HAP-1 (cell line): ENCODE measurements at regions not wholly inside any gene's neighbourhood (a gene's known extent, or its start where the extent isn't known, plus 50 kb on each side); places are given as distances from the start of the nearest gene placed in this dataset.
A peak's percentile ranks its signal among the peaks of the same experiment; 100 is the strongest.
"Not testable (repeated sequence)": the region's sequence is repeated elsewhere in the genome, so short reads cannot be mapped to it uniquely, and the experiment has no call there.

ENCODE experiments used
- DNase-seq, 2 experiments: peaks; one replicate each; pipeline ENCODE4 v3.0.0-alpha.2; 2016 to 2020; ENCODE audit warnings: low spot score in 2 of 2
- H3K27me3 ChIP-seq: fragments of 250-450 bp; sonication (Bioruptor Pico); 2 replicates; pipeline ENCODE4 v1.5.1; 2020; ENCODE audit warnings: low read depth, mild to moderate bottlenecking, moderate library complexity
- H3K36me3 ChIP-seq: fragments of 250-450 bp; sonication (Bioruptor Pico); replicated peaks from 2 replicates; pipeline ENCODE4 v1.5.1; 2020; ENCODE audit warnings: mild to moderate bottlenecking
- H3K4me1 ChIP-seq: fragments of 250-450 bp; sonication (Bioruptor Pico); 2 replicates; pipeline ENCODE4 v1.5.1; 2020; ENCODE audit warnings: mild to moderate bottlenecking
- H3K4me3 ChIP-seq: fragments of 250-450 bp; sonication (Bioruptor Pico); 2 replicates; pipeline ENCODE4 v1.5.1; 2020; ENCODE audit warnings: mild to moderate bottlenecking, moderate library complexity
- H3K9me3 ChIP-seq: fragments of 250-450 bp; sonication (Bioruptor Pico); 2 replicates; pipeline ENCODE4 v1.5.1; 2020; ENCODE audit warnings: mild to moderate bottlenecking, moderate library complexity
- in situ Hi-C: fragments of 300-500 bp; cut with MboI; formaldehyde crosslinking; loops from 3 replicates; pipeline ENCODE4 v1.14.3; 2020; ENCODE audit warnings: low sequenced_read_pairs, inconsistent platforms, mixed read lengths

- in situ Hi-C loops, result no loop called here
- H3K9me3 ChIP-seq, result no peaks in the 10 kb centered on the region
Observed at GRCh38 chr1:218516526-218516925, 171.4 kb downstream of the TGFB2 start.

GRCh38 chr1:218517459-218517858 is 172.3 kb downstream of the TGFB2 start:
- no peak for DNase-seq
- H3K4me1 ChIP-seq, result peaks cover 18% of the 10 kb centered on the region
- H3K9me3 ChIP-seq, result no peaks in the 10 kb centered on the region
- no peaks in the 10 kb centered on the region for H3K27me3 ChIP-seq
- H3K36me3 ChIP-seq, result no peaks in the 10 kb centered on the region
- in situ Hi-C loops, result no loop called here
- H3K4me3 ChIP-seq, result no peak overlapping the region

More at GRCh38 chr1:218516526-218516925, 171.4 kb downstream of the TGFB2 start:
- Histone ChIP-seq H3K27me3 (no peaks in the 10 kb centered on the region), H3K4me1 (peaks cover 18% of the 10 kb centered on the region), H3K36me3 (no peaks in the 10 kb centered on the region), H3K4me3 (no peak overlapping the region)
- peak; percentile 15 to 60 for DNase-seq

GRCh38 chr1:218518216-218518740 is 173.1 kb downstream of the TGFB2 start:
- H3K4me1 ChIP-seq, result peaks cover 18% of the 10 kb centered on the region
- no peaks in the 10 kb centered on the region for H3K36me3 ChIP-seq
- no peak for DNase-seq
- in situ Hi-C loops, result no loop called here
- H3K4me3 ChIP-seq, result no peak overlapping the region
- no peaks in the 10 kb centered on the region for H3K27me3 ChIP-seq
- no peaks in the 10 kb centered on the region for H3K9me3 ChIP-seq

- H3K9me3 ChIP-seq, DNase-seq, H3K36me3 ChIP-seq, in situ Hi-C loops, H3K4me3 ChIP-seq, H3K27me3 ChIP-seq: not testable (repeated sequence)
- H3K4me1 ChIP-seq, result peaks cover 22% of the 10 kb centered on the region
Observed at GRCh38 chr1:218520646-218521045, 175.5 kb downstream of the TGFB2 start.

GRCh38 chr1:218521414-218522169 is 176.5 kb downstream of the TGFB2 start:
- Histone ChIP-seq H3K27me3 (no peaks in the 10 kb centered on the region), H3K9me3 (no peaks in the 10 kb centered on the region), H3K36me3 (no peaks in the 10 kb centered on the region), H3K4me1 (peaks cover 15% of the 10 kb centered on the region), H3K4me3 (no peak overlapping the region)
- DNase-seq, result peak; percentile 15 to 75
- in situ Hi-C loops, result no loop called here

- H3K36me3 ChIP-seq, result no peaks in the 10 kb centered on the region
- in situ Hi-C loops, result no loop called here
- no peak for DNase-seq
- H3K9me3 ChIP-seq, result no peaks in the 10 kb centered on the region
- H3K27me3 ChIP-seq, result no peaks in the 10 kb centered on the region
- peaks cover 4% of the 10 kb centered on the region for H3K4me1 ChIP-seq
- H3K4me3 ChIP-seq, result no peak overlapping the region
Observed at GRCh38 chr1:218524526-218524925, 179.4 kb downstream of the TGFB2 start.

- in situ Hi-C loops, result no loop called here
- H3K9me3 ChIP-seq, result no peaks in the 10 kb centered on the region
Observed at GRCh38 chr1:218525031-218525430, 179.9 kb downstream of the TGFB2 start.

GRCh38 chr1:218525451-218526197 is 180.5 kb downstream of the TGFB2 start:
- Histone ChIP-seq H3K27me3 (no peaks in the 10 kb centered on the region), H3K4me3 (no peak overlapping the region), H3K36me3 (no peaks in the 10 kb centered on the region), H3K9me3 (no peaks in the 10 kb centered on the region), H3K4me1 (peaks cover 4% of the 10 kb centered on the region)
- in situ Hi-C loops, result no loop called here
- no peak for DNase-seq

More at GRCh38 chr1:218525031-218525430, 179.9 kb downstream of the TGFB2 start:
- H3K27me3 ChIP-seq, result no peaks in the 10 kb centered on the region
- H3K4me1 ChIP-seq, result peaks cover 4% of the 10 kb centered on the region
- no peaks in the 10 kb centered on the region for H3K36me3 ChIP-seq
- H3K4me3 ChIP-seq, result no peak overlapping the region
- no peak for DNase-seq

- no peaks in the 10 kb centered on the region for H3K9me3 ChIP-seq
- no peak overlapping the region for H3K4me3 ChIP-seq
- H3K27me3 ChIP-seq, result no peaks in the 10 kb centered on the region
- no peak for DNase-seq
- in situ Hi-C loops, result no loop called here
- no peaks in the 10 kb centered on the region for H3K36me3 ChIP-seq
- peaks cover 4% of the 10 kb centered on the region for H3K4me1 ChIP-seq
Observed at GRCh38 chr1:218526198-218526580, 181.1 kb downstream of the TGFB2 start.

- peaks cover 4% of the 10 kb centered on the region for H3K4me1 ChIP-seq
- H3K27me3 ChIP-seq, result no peaks in the 10 kb centered on the region
- no peak for DNase-seq
- no peaks in the 10 kb centered on the region for H3K9me3 ChIP-seq
- H3K36me3 ChIP-seq, result no peaks in the 10 kb centered on the region
- in situ Hi-C loops, result no loop called here
- H3K4me3 ChIP-seq, result no peak overlapping the region
Observed at GRCh38 chr1:218527737-218528136, 182.6 kb downstream of the TGFB2 start.

- H3K4me3 ChIP-seq, result no peak overlapping the region
- no peak for DNase-seq
Observed at GRCh38 chr1:218529646-218530300, 184.6 kb downstream of the TGFB2 start.

GRCh38 chr1:218531936-218532335 is 186.8 kb downstream of the TGFB2 start:
- no peak for DNase-seq
- H3K27me3 ChIP-seq, result no peaks in the 10 kb centered on the region; the same call in 1 of the 2 replicates
- no peaks in the 10 kb centered on the region for H3K9me3 ChIP-seq
- in situ Hi-C loops, result no loop called here
- H3K36me3 ChIP-seq, result no peaks in the 10 kb centered on the region
- H3K4me3 ChIP-seq, result no peak overlapping the region
- H3K4me1 ChIP-seq, result no peaks in the 10 kb centered on the region

More at GRCh38 chr1:218529646-218530300, 184.6 kb downstream of the TGFB2 start:
- H3K4me1 ChIP-seq, result peaks cover 4% of the 10 kb centered on the region
- no peaks in the 10 kb centered on the region for H3K36me3 ChIP-seq
- in situ Hi-C loops, result no loop called here
- H3K27me3 ChIP-seq, result no peaks in the 10 kb centered on the region
- H3K9me3 ChIP-seq, result no peaks in the 10 kb centered on the region

GRCh38 chr1:218536296-218536986 is 191.3 kb downstream of the TGFB2 start:
- Histone ChIP-seq H3K4me3 (no peak overlapping the region), H3K36me3 (no peaks in the 10 kb centered on the region), H3K4me1 (no peaks in the 10 kb centered on the region), H3K9me3 (no peaks in the 10 kb centered on the region), H3K27me3 (no peaks in the 10 kb centered on the region; the same call in 1 of the 2 replicates)
- in situ Hi-C loops, result no loop called here
- DNase-seq, result no peak
